Peyer's patch (tissue), 4 donors: ENCODE measurements at regions not wholly inside any gene's neighbourhood (a gene's known extent, or its start where the extent isn't known, plus 50 kb on each side); places are given as distances from the start of the nearest gene placed in this dataset.

Source experiments
- CTCF ChIP-seq, 6 experiments: fragments of 450-650 bp in 4 of 6; fragments of 200-600 bp in 2 of 6; sonication (generic) in 1 of 6; IDR thresholded peaks; one replicate each; pipeline ENCODE4 v1.5.1; 2017 to 2019; ENCODE audit warnings: antibody characterized with exemption in 6 of 6, mild to moderate bottlenecking in 3 of 6, moderate library complexity in 1 of 6
- POLR2A ChIP-seq, 2 donors: fragments of 450-650 bp; IDR thresholded peaks; one replicate each; pipeline ENCODE4 v1.5.1; 2017; ENCODE audit warnings: antibody characterized with exemption in 2 of 2, mild to moderate bottlenecking in 2 of 2, moderate library complexity in 2 of 2

DNA sequence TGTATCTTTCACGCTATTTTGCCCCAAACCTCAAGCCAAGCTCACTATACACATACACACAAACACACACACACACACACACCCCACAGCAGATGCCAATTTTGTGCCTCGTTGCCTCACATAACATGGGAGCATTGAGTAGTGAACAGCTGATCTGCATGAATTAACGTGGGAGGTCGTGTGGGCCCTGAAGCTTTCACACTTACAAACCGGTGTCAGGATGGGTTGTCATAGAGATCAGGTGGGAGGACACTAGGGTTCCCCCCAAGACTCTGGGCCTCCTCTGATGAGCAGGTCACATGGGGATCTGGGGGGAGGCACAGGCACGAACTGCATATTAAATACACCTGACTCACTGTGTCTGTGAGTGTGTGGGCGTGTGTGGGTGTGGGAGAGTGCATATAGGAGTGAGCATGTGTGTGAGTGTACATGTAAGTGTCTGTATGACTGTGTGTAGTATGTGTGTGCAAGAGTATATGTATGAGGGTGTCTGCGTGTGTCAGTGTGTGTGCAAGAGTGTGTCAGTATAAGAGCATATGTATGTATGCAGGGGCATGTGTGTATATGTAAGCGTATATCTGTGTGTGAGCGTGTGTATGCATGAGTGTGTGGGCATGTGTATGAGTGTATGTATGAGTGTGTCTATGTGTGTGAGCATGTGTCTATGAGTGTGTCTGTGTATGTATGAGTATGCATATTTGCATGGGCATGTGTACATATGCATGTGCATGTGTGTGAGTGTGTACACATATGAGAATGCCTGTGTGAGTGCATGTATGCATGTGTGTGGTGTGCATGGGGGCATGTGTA lies 370.4 kb downstream of the PREX1 start:
- TF ChIP-seq CTCF (IDR thresholded peaks at IDR 0.05) = no peak
- no peak for TF ChIP-seq POLR2A (IDR thresholded peaks at IDR 0.05)
